ENCODE measurements at regions not wholly inside any gene's neighbourhood (a gene's known extent, or its start where the extent isn't known, plus 50 kb on each side); places are given as distances from the start of the nearest gene placed in this dataset.
"Not testable (repeated sequence)": the region's sequence is repeated elsewhere in the genome, so short reads cannot be mapped to it uniquely, and the experiment has no call there.

GRCh38 chr13:78540058-78540457 is 63.3 kb downstream of the POU4F1 start:
- DNase-seq = no peak

- DNase-seq = not testable (repeated sequence)
These were observed 77.3 kb downstream of the POU4F1 start for GRCh38 chr13:78526044-78526443.

- no peak for DNase-seq
These were observed 78.4 kb downstream of the POU4F1 start for GRCh38 chr13:78524936-78525335.

- DNase-seq = no peak
These were observed 82.3 kb downstream of the POU4F1 start for GRCh38 chr13:78521091-78521490.

GRCh38 chr13:78520425-78520824 is 82.9 kb downstream of the POU4F1 start:
- no peak for DNase-seq

- not testable (repeated sequence) for DNase-seq
These were observed 84.9 kb downstream of the POU4F1 start for GRCh38 chr13:78518482-78518881.

- no peak for DNase-seq
These were observed 103.5 kb downstream of the POU4F1 start for GRCh38 chr13:78499802-78500201.

- no peak for DNase-seq
These were observed 105.5 kb downstream of the POU4F1 start for GRCh38 chr13:78497702-78498355.

- no peak for DNase-seq
These were observed 111.4 kb downstream of the POU4F1 start for GRCh38 chr13:78491978-78492377.

- DNase-seq = not testable (repeated sequence)
These were observed 113.1 kb downstream of the POU4F1 start for GRCh38 chr13:78490225-78490624.

- DNase-seq = no peak
These were observed 115.6 kb downstream of the POU4F1 start for GRCh38 chr13:78487707-78488106.

GRCh38 chr13:78485803-78486202 is 117.5 kb downstream of the POU4F1 start:
- DNase-seq = no peak

GRCh38 chr13:78478183-78478582 is 125.2 kb downstream of the POU4F1 start:
- DNase-seq = no peak

- DNase-seq = no peak
These were observed 126.4 kb downstream of the POU4F1 start for GRCh38 chr13:78476910-78477309.

- DNase-seq = no peak
These were observed 134.7 kb downstream of the POU4F1 start for GRCh38 chr13:78468621-78469020.

GRCh38 chr13:78465250-78465649 is 138.1 kb downstream of the POU4F1 start:
- no peak for DNase-seq

- no peak for DNase-seq
These were observed 143.2 kb downstream of the POU4F1 start for GRCh38 chr13:78460176-78460575.

GRCh38 chr13:78443839-78444238 is 159.5 kb downstream of the POU4F1 start:
- no peak for DNase-seq

GRCh38 chr13:78437781-78438180 is 165.6 kb downstream of the POU4F1 start:
- DNase-seq = no peak

GRCh38 chr13:78436311-78436710 is 167.0 kb downstream of the POU4F1 start:
- DNase-seq = no peak

- no peak for DNase-seq
These were observed 172.0 kb downstream of the POU4F1 start for GRCh38 chr13:78431328-78431727.

GRCh38 chr13:78430811-78431210 is 172.5 kb downstream of the POU4F1 start:
- no peak for DNase-seq

GRCh38 chr13:78430166-78430791 is 173.1 kb downstream of the POU4F1 start:
- DNase-seq = no peak

GRCh38 chr13:78428646-78429045 is 174.7 kb downstream of the POU4F1 start:
- DNase-seq = no peak

- no peak for DNase-seq
These were observed 177.2 kb downstream of the POU4F1 start for GRCh38 chr13:78426183-78426582.
